Cardiac fibroblast (primary cell): ENCODE measurements at regions not wholly inside any gene's neighbourhood (a gene's known extent, or its start where the extent isn't known, plus 50 kb on each side); places are given as distances from the start of the nearest gene placed in this dataset.

ENCODE experiments used
- DNase-seq, 2 donors: peaks; one replicate each; pipeline versions ENCODE4 v3.0.0 to v3.0.0-alpha.2; 2010; ENCODE audit warnings: low read depth in 2 of 2
- H3K4me3 ChIP-seq, 2 donors: replicated peaks in 1 of 2; 1 replicate in 1 of 2; 2 replicates in 1 of 2; pipeline ENCODE4 v1.5.1; 2011; ENCODE audit warnings: low read depth in 2 of 2, low read length in 2 of 2, mild to moderate bottlenecking in 2 of 2, moderate library complexity in 1 of 2
- CTCF ChIP-seq: IDR thresholded peaks from one replicate; pipeline ENCODE4 v1.5.1; 2011; ENCODE audit warnings: low read depth, mild to moderate bottlenecking, low read length, inconsistent platforms

GRCh38 chr10:107303203-107303602 is 138.7 kb upstream of the SORCS1 start:
- TF ChIP-seq CTCF: no peak
- DNase-seq: no peak
- no peak overlapping the region for H3K4me3 ChIP-seq

- no peak for TF ChIP-seq CTCF
- DNase-seq: no peak
These were observed 135.1 kb upstream of the SORCS1 start for GRCh38 chr10:107299606-107300005.

GRCh38 chr10:107284187-107284586 is 119.7 kb upstream of the SORCS1 start:
- no peak for DNase-seq
- TF ChIP-seq CTCF: no peak
- H3K4me3 ChIP-seq: no peak overlapping the region

More at GRCh38 chr10:107299606-107300005, 135.1 kb upstream of the SORCS1 start:
- no peak overlapping the region for H3K4me3 ChIP-seq

GRCh38 chr10:107280293-107280692 is 115.8 kb upstream of the SORCS1 start:
- no peak overlapping the region for H3K4me3 ChIP-seq
- TF ChIP-seq CTCF: no peak
- DNase-seq: no peak

- no peak for DNase-seq
- no peak for TF ChIP-seq CTCF
- no peak overlapping the region for H3K4me3 ChIP-seq
These were observed 113.1 kb upstream of the SORCS1 start for GRCh38 chr10:107277591-107277990.

GRCh38 chr10:107275806-107276205 is 111.3 kb upstream of the SORCS1 start:
- no peak for DNase-seq

More at GRCh38 chr10:107275806-107276205, 111.3 kb upstream of the SORCS1 start:
- no peak overlapping the region for H3K4me3 ChIP-seq
- no peak for TF ChIP-seq CTCF
